GM13977 (cell line): ENCODE measurements at regions not wholly inside any gene's neighbourhood (a gene's known extent, or its start where the extent isn't known, plus 50 kb on each side); places are given as distances from the start of the nearest gene placed in this dataset.

ENCODE experiments used
- DNase-seq: peaks from one replicate; pipeline ENCODE4 v3.0.0; 2012; ENCODE audit warnings: low spot score
- in situ Hi-C: fragments of 300-500 bp; cut with MboI; formaldehyde crosslinking; loops from one replicate; pipeline ENCODE4 v1.12.0; 2022; ENCODE audit warnings: low sequenced_read_pairs, low pct_unique_long_range_greater_than_20kb, mixed read lengths, inconsistent platforms; ENCODE audit not compliant: unreplicated experiment
- TF ChIP-seq, protein P1 (sequence below): IDR thresholded peaks from 2 replicates; pipeline ENCODE4 v1.5.1; 2012; ENCODE audit warnings: mild to moderate bottlenecking, control low read depth; ENCODE audit not compliant: insufficient read depth; ENCODE audit errors: extremely low read depth, missing control alignments

DNA sequence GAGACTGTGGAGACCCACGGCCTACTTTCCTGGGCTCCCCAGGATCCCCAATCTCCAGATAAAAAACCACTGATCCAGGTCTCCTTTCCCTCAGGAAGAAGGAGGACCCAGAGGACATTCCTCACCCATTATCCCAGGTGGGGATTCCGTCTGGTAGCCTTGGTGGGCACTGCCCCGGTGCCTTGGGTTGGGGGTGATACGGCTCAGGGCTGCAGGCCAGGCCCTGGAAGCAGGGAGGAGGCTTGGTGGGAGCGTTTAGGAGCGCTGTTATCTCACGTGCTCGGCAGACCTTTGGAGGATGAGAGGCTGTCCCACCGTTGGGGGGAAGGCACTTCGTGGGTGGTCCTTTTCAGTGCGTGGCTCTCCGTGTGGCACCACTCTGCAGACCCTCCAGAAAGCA is 926.3 kb downstream of the BRD1 start:
- in situ Hi-C loops, result no loop called here
- DNase-seq, result no peak
- TF ChIP-seq, protein P1, sequence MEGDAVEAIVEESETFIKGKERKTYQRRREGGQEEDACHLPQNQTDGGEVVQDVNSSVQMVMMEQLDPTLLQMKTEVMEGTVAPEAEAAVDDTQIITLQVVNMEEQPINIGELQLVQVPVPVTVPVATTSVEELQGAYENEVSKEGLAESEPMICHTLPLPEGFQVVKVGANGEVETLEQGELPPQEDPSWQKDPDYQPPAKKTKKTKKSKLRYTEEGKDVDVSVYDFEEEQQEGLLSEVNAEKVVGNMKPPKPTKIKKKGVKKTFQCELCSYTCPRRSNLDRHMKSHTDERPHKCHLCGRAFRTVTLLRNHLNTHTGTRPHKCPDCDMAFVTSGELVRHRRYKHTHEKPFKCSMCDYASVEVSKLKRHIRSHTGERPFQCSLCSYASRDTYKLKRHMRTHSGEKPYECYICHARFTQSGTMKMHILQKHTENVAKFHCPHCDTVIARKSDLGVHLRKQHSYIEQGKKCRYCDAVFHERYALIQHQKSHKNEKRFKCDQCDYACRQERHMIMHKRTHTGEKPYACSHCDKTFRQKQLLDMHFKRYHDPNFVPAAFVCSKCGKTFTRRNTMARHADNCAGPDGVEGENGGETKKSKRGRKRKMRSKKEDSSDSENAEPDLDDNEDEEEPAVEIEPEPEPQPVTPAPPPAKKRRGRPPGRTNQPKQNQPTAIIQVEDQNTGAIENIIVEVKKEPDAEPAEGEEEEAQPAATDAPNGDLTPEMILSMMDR, result no peak

DNA sequence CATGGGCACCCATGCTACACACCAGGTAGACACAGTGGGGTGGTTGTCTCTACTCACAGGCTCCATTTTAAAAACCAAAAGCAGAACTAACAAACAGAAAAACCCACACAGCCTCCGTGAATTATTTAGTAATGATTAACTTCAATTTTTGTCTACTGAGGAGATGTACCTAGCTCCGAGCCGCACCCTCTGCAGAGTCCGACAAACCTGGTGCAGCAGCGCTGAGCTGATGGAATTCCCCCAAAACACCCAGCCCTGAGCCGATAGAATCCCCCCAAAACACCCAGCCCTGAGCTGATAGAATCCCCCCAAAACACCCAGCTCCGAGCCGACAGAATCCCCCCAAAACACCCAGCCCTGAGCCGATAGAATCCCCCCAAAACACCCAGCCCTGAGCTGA is 927.0 kb downstream of the BRD1 start:
- TF ChIP-seq, protein P1, result no peak
- DNase-seq, result no peak
- in situ Hi-C loops, result no loop called here

- no peak for DNase-seq
- in situ Hi-C loops, result no loop called here
- TF ChIP-seq, protein P1, result no peak
These were observed 927.4 kb downstream of the BRD1 start for GRCh38 chr22:48900327-48900597.

DNA sequence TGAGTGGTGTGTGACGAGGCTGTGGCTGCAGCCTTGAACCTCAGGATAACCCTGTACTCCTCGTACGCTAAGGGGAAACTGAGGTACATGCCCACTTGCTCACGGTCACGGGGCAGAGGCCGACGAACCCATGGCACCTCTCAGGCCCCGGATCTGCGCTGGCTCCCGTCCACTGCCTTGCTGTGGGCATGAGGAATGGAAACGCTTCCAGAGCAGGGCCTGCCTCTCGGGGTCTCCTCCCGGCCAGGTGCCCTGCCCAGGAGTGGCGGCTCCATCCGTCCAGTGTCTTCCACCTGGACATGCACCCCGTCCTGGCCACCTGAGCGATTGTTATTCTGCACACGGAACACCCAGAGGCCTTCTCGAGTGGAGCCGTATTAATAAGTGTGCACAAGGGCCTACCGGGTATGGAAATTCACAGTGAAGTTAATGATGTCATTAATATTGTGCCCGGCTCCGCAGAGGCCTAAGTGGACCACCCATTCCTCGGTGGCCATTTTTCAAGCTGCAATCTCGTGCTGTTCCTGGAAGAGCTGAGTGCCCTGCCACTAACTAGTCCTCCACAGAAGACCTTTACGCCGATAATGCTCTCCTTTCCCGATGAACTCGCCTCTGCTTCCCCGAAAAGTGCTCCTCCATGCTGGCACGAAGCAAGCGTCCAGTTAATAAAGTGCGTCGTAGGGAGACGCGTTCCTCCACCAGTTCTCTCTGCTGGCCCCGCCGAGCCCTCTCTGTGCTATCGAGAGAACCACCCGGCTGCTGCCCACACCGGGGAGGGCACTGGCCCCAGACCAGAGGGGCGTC is 927.9 kb downstream of the BRD1 start:
- TF ChIP-seq, protein P1, result no peak
- DNase-seq, result no peak
- in situ Hi-C loops, result no loop called here

GRCh38 chr22:48898524-48899250 is 929.0 kb downstream of the BRD1 start:
- TF ChIP-seq, protein P1, result no peak
- no peak for DNase-seq
- in situ Hi-C loops, result no loop called here

GRCh38 chr22:48897645-48898370 is 929.9 kb downstream of the BRD1 start:
- TF ChIP-seq, protein P1, result no peak
- in situ Hi-C loops, result no loop called here

More at GRCh38 chr22:48897645-48898370, 929.9 kb downstream of the BRD1 start:
- no peak for DNase-seq
